ENCODE measurements at regions not wholly inside any gene's neighbourhood (a gene's known extent, or its start where the extent isn't known, plus 50 kb on each side); places are given as distances from the start of the nearest gene placed in this dataset.
A peak's percentile ranks its signal among the peaks of the same experiment; 100 is the strongest.

- peaks cover 7% of the 10 kb centered on the region for H3K27me3 ChIP-seq
- 0 to 63% methylated on average over 1 to 2 of the region's 5 CpGs for WGBS, 2 donors (ENCODE audit: low coverage in 1 of 2)
- no peak for ATAC-seq
- H3K4me1 ChIP-seq: peaks cover 0 to 7% (median 0%) of the 10 kb centered on the region in 3 donors
- no peak for TF ChIP-seq POLR2A (IDR thresholded peaks at IDR 0.05)
- no peak for TF ChIP-seq CTCF (IDR thresholded peaks at IDR 0.05)
- no peak for TF ChIP-seq EP300 (IDR thresholded peaks at IDR 0.05)
- no peak for TF ChIP-seq POLR2AphosphoS5 (IDR thresholded peaks at IDR 0.05)
- H3K4me3 ChIP-seq: no peak overlapping the region
- H3K9me3 ChIP-seq: no peaks in the 10 kb centered on the region
- H3K36me3 ChIP-seq: no peaks in the 10 kb centered on the region
- H3K27ac ChIP-seq: no peak overlapping the region
These were observed 171.9 kb upstream of the GPR12 start for GRCh38 chr13:26932465-26932864.

GRCh38 chr13:26929971-26930730, 169.6 kb upstream of the GPR12 start:
- peak; percentile 50 for ATAC-seq
- 13 to 15% methylated on average over 10 to 13 of the region's 21 CpGs for whole genome bisulfite sequencing, 2 donors (ENCODE audit: low coverage in 1 of 2)

GRCh38 chr13:26927511-26927910, 166.9 kb upstream of the GPR12 start:
- H3K4me3 ChIP-seq: no peak overlapping the region
- H3K4me1 ChIP-seq: peaks cover 0 to 20% (median 6%) of the 10 kb centered on the region in 3 donors
- no peaks in the 10 kb centered on the region for H3K9me3 ChIP-seq
- no peak for ATAC-seq
- no peak overlapping the region for H3K27ac ChIP-seq
- TF ChIP-seq CTCF (IDR thresholded peaks at IDR 0.05) (no peak), POLR2A (IDR thresholded peaks at IDR 0.05) (no peak), EP300 (IDR thresholded peaks at IDR 0.05) (no peak), POLR2AphosphoS5 (IDR thresholded peaks at IDR 0.05) (no peak)
- H3K36me3 ChIP-seq: no peaks in the 10 kb centered on the region
- peaks cover 11% of the 10 kb centered on the region for H3K27me3 ChIP-seq
- 85 to 87% methylated on average over 10 to 11 of the region's 11 CpGs for WGBS, 2 donors (ENCODE audit: low coverage in 1 of 2)

More at GRCh38 chr13:26929971-26930730, 169.6 kb upstream of the GPR12 start:
- no peak overlapping the region for H3K27ac ChIP-seq
- TF ChIP-seq EP300 (IDR thresholded peaks at IDR 0.05): no peak
- peak; percentile 66 to 94 (median 86) for TF ChIP-seq CTCF (IDR thresholded peaks at IDR 0.05)
- H3K36me3 ChIP-seq: no peaks in the 10 kb centered on the region
- no peaks in the 10 kb centered on the region for H3K9me3 ChIP-seq
- no peak overlapping the region for H3K4me3 ChIP-seq
- peaks cover 0 to 7% (median 0%) of the 10 kb centered on the region in 3 donors for H3K4me1 ChIP-seq
- H3K27me3 ChIP-seq: peaks cover 11% of the 10 kb centered on the region

GRCh38 chr13:26926371-26926770, 165.8 kb upstream of the GPR12 start:
- Histone ChIP-seq H3K27ac (no peak overlapping the region), H3K4me1 (peaks cover 0 to 20% (median 6%) of the 10 kb centered on the region in 3 donors), H3K9me3 (no peaks in the 10 kb centered on the region), H3K4me3 (no peak overlapping the region), H3K27me3 (peaks cover 11% of the 10 kb centered on the region), H3K36me3 (no peaks in the 10 kb centered on the region)
- TF ChIP-seq EP300 (IDR thresholded peaks at IDR 0.05) (no peak), POLR2AphosphoS5 (IDR thresholded peaks at IDR 0.05) (no peak), POLR2A (IDR thresholded peaks at IDR 0.05) (no peak), CTCF (IDR thresholded peaks at IDR 0.05) (no peak)
- no peak for ATAC-seq
- WGBS, 2 donors (ENCODE audit: low coverage in 1 of 2): 95% methylated on average over 3 of the region's 7 CpGs; no CpG with 5 or more reads in 1 of the 2 donors

Measured in gastroesophageal sphincter (tissue), 4 donors.